ENCODE measurements at regions not wholly inside any gene's neighbourhood (a gene's known extent, or its start where the extent isn't known, plus 50 kb on each side); places are given as distances from the start of the nearest gene placed in this dataset.

GRCh38 chr16:6547131-6547530 lies 785.5 kb upstream of the RBFOX1 start:
- no peak for TF ChIP-seq REST (IDR thresholded peaks at IDR 0.05; ENCODE audit: low read depth)
- TF ChIP-seq EP300 (IDR thresholded peaks at IDR 0.05; ENCODE audit: borderline replicate concordance), result no peak
- no peak for TF ChIP-seq USF1 (IDR thresholded peaks at IDR 0.05)
- no peak for TF ChIP-seq NFIC (IDR thresholded peaks at IDR 0.05)
- TF ChIP-seq FOXM1 (IDR thresholded peaks at IDR 0.05; ENCODE audit: borderline replicate concordance, low read depth), result no peak
- no peak for TF ChIP-seq CREB1 (IDR thresholded peaks at IDR 0.05; ENCODE audit: low read depth)
- no peak for TF ChIP-seq MAX (IDR thresholded peaks at IDR 0.05)
- TF ChIP-seq ZBTB7A (IDR thresholded peaks at IDR 0.05; ENCODE audit: low read depth), result no peak
- no peak for TF ChIP-seq YY1 (IDR thresholded peaks at IDR 0.05; ENCODE audit: low read depth)
- no peak for TF ChIP-seq TEAD4 (IDR thresholded peaks at IDR 0.05)
- no peak for TF ChIP-seq EGR1 (IDR thresholded peaks at IDR 0.05)

- TF ChIP-seq YY1 (IDR thresholded peaks at IDR 0.05; ENCODE audit: low read depth) (no peak), TCF12 (IDR thresholded peaks at IDR 0.05; ENCODE audit: low read depth) (no peak), MAX (IDR thresholded peaks at IDR 0.05) (no peak), EP300 (IDR thresholded peaks at IDR 0.05; ENCODE audit: borderline replicate concordance) (no peak), USF1 (IDR thresholded peaks at IDR 0.05) (no peak), CREB1 (IDR thresholded peaks at IDR 0.05; ENCODE audit: low read depth) (no peak), CEBPB (IDR thresholded peaks at IDR 0.05) (no peak), NFIC (IDR thresholded peaks at IDR 0.05) (no peak), TEAD4 (IDR thresholded peaks at IDR 0.05) (no peak), RAD21 (IDR thresholded peaks at IDR 0.05; ENCODE audit: low read depth) (no peak), ZBTB7A (IDR thresholded peaks at IDR 0.05; ENCODE audit: low read depth) (no peak), TAF1 (IDR thresholded peaks at IDR 0.05; ENCODE audit: low read depth) (no peak), EGR1 (IDR thresholded peaks at IDR 0.05) (no peak), FOXM1 (IDR thresholded peaks at IDR 0.05; ENCODE audit: borderline replicate concordance, low read depth) (no peak), REST (IDR thresholded peaks at IDR 0.05; ENCODE audit: low read depth) (no peak)
Measured at GRCh38 chr16:6545329-6545728, 787.3 kb upstream of the RBFOX1 start.

GRCh38 chr16:6541267-6541666 lies 791.4 kb upstream of the RBFOX1 start:
- TF ChIP-seq YY1 (IDR thresholded peaks at IDR 0.05; ENCODE audit: low read depth) (no peak), TAF1 (IDR thresholded peaks at IDR 0.05; ENCODE audit: low read depth) (no peak), EGR1 (IDR thresholded peaks at IDR 0.05) (no peak), MAX (IDR thresholded peaks at IDR 0.05) (no peak), CEBPB (IDR thresholded peaks at IDR 0.05) (no peak), TCF12 (IDR thresholded peaks at IDR 0.05; ENCODE audit: low read depth) (no peak), CREB1 (IDR thresholded peaks at IDR 0.05; ENCODE audit: low read depth) (no peak), FOXM1 (IDR thresholded peaks at IDR 0.05; ENCODE audit: borderline replicate concordance, low read depth) (no peak), NFIC (IDR thresholded peaks at IDR 0.05) (no peak), REST (IDR thresholded peaks at IDR 0.05; ENCODE audit: low read depth) (no peak), ZBTB7A (IDR thresholded peaks at IDR 0.05; ENCODE audit: low read depth) (no peak), EP300 (IDR thresholded peaks at IDR 0.05; ENCODE audit: borderline replicate concordance) (no peak), USF1 (IDR thresholded peaks at IDR 0.05) (no peak)

- no peak for TF ChIP-seq NFIC (IDR thresholded peaks at IDR 0.05)
- no peak for TF ChIP-seq REST (IDR thresholded peaks at IDR 0.05; ENCODE audit: low read depth)
Measured at GRCh38 chr16:6536411-6536810, 796.2 kb upstream of the RBFOX1 start.

All from Ishikawa (cell line).